ENCODE measurements at regions not wholly inside any gene's neighbourhood (a gene's known extent, or its start where the extent isn't known, plus 50 kb on each side); places are given as distances from the start of the nearest gene placed in this dataset.

DNA sequence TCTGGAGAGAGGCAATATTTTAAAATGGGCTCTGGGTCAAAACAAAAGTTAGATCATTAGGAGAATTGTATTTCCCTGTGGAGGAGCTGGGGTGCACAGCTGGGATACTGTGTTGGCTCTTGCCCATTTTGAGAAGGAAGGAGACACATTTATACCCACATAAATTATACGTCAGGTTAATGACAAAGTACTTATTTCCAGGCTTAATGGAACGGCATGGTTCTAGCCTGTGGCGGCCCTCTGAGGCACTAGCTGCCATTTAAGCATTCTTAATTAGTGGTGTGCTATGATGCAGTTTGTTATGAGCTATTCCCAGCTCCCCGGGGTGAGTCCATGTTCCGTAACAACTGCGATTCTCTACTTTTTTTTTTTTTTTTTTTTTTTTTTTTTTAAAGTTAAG is 193.5 kb downstream of the SEC23IP start:
- no peaks in the 10 kb centered on the region for H3K36me3 Mint-ChIP-seq (ENCODE audit: low read depth)
- H3K27ac Mint-ChIP-seq (ENCODE audit: unreplicated experiment), result no peak overlapping the region
- TF ChIP-seq, protein P1, sequence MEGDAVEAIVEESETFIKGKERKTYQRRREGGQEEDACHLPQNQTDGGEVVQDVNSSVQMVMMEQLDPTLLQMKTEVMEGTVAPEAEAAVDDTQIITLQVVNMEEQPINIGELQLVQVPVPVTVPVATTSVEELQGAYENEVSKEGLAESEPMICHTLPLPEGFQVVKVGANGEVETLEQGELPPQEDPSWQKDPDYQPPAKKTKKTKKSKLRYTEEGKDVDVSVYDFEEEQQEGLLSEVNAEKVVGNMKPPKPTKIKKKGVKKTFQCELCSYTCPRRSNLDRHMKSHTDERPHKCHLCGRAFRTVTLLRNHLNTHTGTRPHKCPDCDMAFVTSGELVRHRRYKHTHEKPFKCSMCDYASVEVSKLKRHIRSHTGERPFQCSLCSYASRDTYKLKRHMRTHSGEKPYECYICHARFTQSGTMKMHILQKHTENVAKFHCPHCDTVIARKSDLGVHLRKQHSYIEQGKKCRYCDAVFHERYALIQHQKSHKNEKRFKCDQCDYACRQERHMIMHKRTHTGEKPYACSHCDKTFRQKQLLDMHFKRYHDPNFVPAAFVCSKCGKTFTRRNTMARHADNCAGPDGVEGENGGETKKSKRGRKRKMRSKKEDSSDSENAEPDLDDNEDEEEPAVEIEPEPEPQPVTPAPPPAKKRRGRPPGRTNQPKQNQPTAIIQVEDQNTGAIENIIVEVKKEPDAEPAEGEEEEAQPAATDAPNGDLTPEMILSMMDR (conservative IDR thresholded peaks at IDR 0.05), result no peak
- no peak for DNase-seq (ENCODE audit: low read depth, low spot score)
- peaks cover 4% of the 10 kb centered on the region for H3K9me3 Mint-ChIP-seq
- no peaks in the 10 kb centered on the region for H3K4me1 Mint-ChIP-seq
- H3K4me3 Mint-ChIP-seq, result no peak overlapping the region
- H3K27me3 Mint-ChIP-seq (ENCODE audit: low read depth), result peaks cover 3% of the 10 kb centered on the region

DNA sequence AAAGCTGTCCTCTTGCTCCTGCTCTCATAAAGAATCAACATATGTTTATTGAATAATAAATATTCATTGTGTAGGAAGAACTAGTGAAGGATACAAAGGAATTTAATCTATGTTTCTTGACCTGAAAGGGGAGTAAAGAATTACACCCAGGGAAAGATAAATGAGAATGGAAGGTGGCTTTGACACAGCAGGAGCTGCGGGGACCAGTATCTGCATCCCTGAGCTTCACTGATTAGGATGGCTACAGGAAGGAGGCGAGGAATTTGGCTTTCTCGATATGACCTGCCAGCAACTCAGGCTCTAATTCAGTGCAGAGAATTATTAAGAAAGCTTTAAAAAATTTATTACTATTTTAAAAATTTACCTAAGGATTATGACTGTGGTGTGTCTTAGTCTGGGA is 194.6 kb downstream of the SEC23IP start:
- Mint-ChIP-seq H3K4me1 (no peaks in the 10 kb centered on the region), H3K27me3 (ENCODE audit: low read depth) (peaks cover 3% of the 10 kb centered on the region), H3K9me3 (peaks cover 4% of the 10 kb centered on the region), H3K27ac (ENCODE audit: unreplicated experiment) (no peak overlapping the region), H3K36me3 (ENCODE audit: low read depth) (no peaks in the 10 kb centered on the region), H3K4me3 (no peak overlapping the region)
- TF ChIP-seq, protein P1 (conservative IDR thresholded peaks at IDR 0.05), result no peak
- DNase-seq (ENCODE audit: low read depth, low spot score), result no peak

DNA sequence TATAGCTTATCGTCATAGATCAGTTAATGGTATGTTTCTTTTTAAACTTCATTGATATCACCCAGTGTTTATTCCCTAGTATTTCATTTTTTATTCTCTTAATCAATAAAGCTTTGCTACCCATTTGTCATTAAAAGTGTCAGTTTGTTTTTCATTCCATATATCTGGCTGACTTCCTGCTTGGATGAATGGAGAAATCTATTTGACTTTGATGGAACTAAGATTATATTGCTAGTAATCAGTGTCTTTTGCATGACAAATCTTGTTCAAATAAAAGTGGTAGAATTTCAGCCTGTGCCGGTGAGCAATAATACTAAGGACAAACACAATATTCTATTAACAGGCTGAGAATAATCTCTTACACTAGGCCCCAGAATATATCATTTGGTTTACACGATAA is 203.3 kb downstream of the SEC23IP start:
- Mint-ChIP-seq H3K9me3 (no peaks in the 10 kb centered on the region), H3K27ac (ENCODE audit: unreplicated experiment) (no peak overlapping the region), H3K4me3 (no peak overlapping the region), H3K36me3 (ENCODE audit: low read depth) (no peaks in the 10 kb centered on the region), H3K27me3 (ENCODE audit: low read depth) (peaks cover 2% of the 10 kb centered on the region), H3K4me1 (peaks cover 3% of the 10 kb centered on the region)
- TF ChIP-seq, protein P1 (conservative IDR thresholded peaks at IDR 0.05), result no peak
- DNase-seq (ENCODE audit: low read depth, low spot score), result no peak

DNA sequence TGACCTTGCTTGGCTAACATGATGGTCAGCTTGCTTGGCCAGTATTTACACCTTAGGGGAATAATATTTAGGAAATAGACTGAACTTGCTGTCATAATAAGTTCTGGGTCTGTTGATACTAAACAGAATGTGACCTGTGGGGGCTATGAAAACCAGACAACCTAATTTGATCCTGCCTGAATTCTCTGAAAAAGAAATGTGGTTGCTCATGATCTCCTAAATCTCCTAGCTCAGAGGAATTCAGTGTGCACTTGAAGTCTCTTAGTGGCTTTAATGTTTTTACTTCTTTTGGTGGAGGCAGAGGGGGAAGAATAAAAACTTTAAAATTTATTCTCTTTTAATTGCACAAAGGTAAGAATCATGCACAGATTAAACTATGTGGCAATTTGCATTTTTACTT is 205.2 kb downstream of the SEC23IP start:
- H3K4me1 Mint-ChIP-seq, result peaks cover 3% of the 10 kb centered on the region
- H3K9me3 Mint-ChIP-seq, result no peaks in the 10 kb centered on the region
- TF ChIP-seq, protein P1 (conservative IDR thresholded peaks at IDR 0.05), result no peak
- no peak for DNase-seq (ENCODE audit: low read depth, low spot score)
- no peaks in the 10 kb centered on the region for H3K36me3 Mint-ChIP-seq (ENCODE audit: low read depth)
- no peaks in the 10 kb centered on the region for H3K27me3 Mint-ChIP-seq (ENCODE audit: low read depth)
- H3K27ac Mint-ChIP-seq (ENCODE audit: unreplicated experiment), result no peak overlapping the region
- H3K4me3 Mint-ChIP-seq, result no peak overlapping the region

DNA sequence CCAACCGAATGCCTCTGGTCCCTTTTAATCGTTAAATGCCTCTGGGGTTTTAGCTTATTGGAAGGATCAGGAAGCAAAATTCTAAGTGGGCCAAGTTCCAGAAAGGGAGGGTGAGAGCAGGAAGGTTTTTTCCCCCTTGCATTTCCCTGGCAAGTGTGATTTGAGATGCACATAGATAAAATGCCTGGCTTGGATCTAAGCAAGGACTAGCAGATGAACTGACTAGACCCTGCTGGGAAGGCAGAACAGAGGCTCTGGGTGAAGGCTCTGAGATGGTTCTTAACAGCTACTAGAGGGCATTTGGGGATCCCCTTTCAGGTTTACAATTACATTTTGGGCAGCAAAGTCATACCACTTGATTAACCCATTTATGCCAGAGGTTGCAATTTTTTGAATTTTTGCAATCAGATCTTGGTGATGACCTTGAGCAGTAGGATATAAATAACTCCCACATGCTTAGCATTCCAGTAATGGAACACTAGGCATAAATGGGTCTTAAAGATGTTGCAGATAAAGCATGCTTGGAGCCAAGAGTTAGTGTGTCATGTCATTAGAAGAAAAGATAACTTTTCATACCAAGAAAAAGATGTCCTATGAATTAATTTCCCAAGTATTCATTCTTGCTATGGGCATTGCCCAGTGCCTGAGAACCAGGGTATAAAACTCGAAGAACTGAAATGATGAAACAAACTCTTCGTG is 205.9 kb downstream of the SEC23IP start:
- no peaks in the 10 kb centered on the region for H3K27me3 Mint-ChIP-seq (ENCODE audit: low read depth)
- H3K4me1 Mint-ChIP-seq, result peaks cover 3% of the 10 kb centered on the region
- no peaks in the 10 kb centered on the region for H3K36me3 Mint-ChIP-seq (ENCODE audit: low read depth)
- no peak overlapping the region for H3K27ac Mint-ChIP-seq (ENCODE audit: unreplicated experiment)
- DNase-seq (ENCODE audit: low read depth, low spot score), result no peak
- no peak overlapping the region for H3K4me3 Mint-ChIP-seq
- TF ChIP-seq, protein P1 (conservative IDR thresholded peaks at IDR 0.05), result no peak
- no peaks in the 10 kb centered on the region for H3K9me3 Mint-ChIP-seq
